Mucosa of gallbladder (tissue), 1 donor: ENCODE measurements at regions not wholly inside any gene's neighbourhood (a gene's known extent, or its start where the extent isn't known, plus 50 kb on each side); places are given as distances from the start of the nearest gene placed in this dataset.
"Not testable (repeated sequence)": the region's sequence is repeated elsewhere in the genome, so short reads cannot be mapped to it uniquely, and the experiment has no call there.

Experiments
- DNase-seq: peaks from one replicate; pipeline ENCODE4 v3.0.0-alpha.2; 2020; ENCODE audit warnings: low spot score
- donor health status: DM: no; HTN: no; CAD: no.

DNA sequence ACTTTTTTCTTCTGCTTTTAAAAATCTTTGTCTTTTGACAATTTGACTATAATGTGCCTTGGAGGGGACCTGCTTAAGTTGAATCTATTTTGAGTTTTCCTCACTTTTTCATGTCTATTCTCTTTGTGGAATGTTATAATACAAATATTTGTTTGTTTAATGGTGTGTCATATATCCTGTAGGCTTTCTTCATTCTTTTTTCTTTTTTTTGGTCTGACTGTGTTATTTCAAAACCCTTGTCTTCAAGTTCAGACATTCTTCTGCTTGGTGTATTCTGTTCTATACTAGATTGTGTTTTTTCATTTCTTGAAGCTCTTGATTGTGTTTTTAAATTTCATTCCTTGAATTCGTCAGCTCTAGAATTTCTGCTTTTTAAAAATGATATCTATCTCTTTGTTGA is 228.2 kb downstream of the STK31 start:
- DNase-seq, result no peak

- DNase-seq, result no peak
Measured at GRCh38 chr7:23938937-23939552, 229.0 kb downstream of the STK31 start.

DNA sequence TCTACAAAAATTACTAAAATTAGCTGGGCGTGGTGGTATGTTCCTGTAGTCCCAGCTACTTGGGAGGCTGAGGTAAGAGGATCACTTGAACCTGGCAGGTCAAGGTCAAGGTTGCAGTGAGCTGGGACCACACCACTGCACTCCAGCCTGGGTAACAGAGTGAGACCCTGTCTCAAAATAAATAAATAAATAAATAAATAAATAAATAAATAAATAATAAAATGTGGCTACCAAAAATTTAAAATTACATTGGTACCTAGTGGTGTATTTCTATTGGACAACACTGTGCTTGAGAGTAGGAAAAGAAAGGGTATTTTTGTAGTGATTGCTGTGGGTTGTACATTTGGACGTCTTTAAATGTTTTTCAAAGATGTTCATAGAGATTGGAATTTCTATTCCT is 229.7 kb downstream of the STK31 start:
- not testable (repeated sequence) for DNase-seq

GRCh38 chr7:23941551-23941950 is 231.5 kb downstream of the STK31 start:
- DNase-seq, result no peak

GRCh38 chr7:23942032-23942431 is 232.0 kb downstream of the STK31 start:
- DNase-seq, result no peak

GRCh38 chr7:23944131-23944530 is 234.1 kb downstream of the STK31 start:
- no peak for DNase-seq

- DNase-seq, result no peak
Measured at GRCh38 chr7:23945472-23945871, 235.5 kb downstream of the STK31 start.

- no peak for DNase-seq
Measured at GRCh38 chr7:23955145-23955544, 245.1 kb downstream of the STK31 start.

DNA sequence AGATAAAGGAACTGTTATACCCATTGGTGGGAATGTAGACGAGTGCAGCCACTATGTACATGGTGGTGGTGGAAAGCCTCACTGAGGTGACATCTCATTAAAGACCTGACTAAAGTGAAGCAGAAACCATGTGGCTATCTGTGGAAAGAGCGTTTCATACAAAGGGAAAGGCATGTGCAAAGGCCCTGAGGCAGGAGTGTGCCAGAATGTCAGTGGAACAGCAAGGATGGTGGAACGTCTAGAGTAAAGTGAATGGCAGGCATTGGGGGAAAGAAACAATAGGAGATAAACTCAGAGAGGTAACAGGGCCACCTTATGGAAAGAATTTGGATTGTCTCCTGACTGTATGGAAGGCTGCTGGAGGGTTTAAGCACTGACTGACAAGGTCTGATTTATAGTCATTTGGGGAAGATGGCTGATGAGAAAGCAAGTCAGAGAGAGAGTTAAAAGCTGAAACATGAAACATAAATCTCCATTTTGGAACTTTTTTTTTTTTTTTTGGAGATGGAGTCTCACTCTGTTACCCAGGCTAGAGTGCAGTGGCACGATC is 245.7 kb downstream of the STK31 start:
- DNase-seq, result no peak

GRCh38 chr7:23956772-23957576 is 247.0 kb downstream of the STK31 start:
- no peak for DNase-seq

DNA sequence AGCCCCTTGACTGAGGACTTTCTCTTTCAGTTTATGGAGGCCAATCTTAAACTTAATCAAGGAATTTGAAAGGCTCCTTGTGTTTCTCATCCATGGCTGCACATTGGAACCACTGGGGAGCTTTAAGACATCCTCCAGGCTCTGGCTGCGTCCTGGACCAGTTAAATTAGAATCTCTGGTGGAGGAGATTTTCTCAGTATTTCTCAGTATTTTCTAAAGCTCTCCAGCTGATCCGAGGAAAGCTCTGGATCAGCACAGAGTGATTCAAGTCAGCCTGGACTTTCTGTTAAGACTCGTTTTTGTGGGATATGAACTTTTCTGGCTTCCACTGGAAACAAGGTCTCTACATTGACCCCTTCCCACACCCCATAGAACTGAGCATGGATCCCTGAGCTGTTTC is 249.8 kb downstream of the STK31 start:
- no peak for DNase-seq

- DNase-seq, result no peak
Measured at GRCh38 chr7:23960361-23960760, 250.3 kb downstream of the STK31 start.

DNA sequence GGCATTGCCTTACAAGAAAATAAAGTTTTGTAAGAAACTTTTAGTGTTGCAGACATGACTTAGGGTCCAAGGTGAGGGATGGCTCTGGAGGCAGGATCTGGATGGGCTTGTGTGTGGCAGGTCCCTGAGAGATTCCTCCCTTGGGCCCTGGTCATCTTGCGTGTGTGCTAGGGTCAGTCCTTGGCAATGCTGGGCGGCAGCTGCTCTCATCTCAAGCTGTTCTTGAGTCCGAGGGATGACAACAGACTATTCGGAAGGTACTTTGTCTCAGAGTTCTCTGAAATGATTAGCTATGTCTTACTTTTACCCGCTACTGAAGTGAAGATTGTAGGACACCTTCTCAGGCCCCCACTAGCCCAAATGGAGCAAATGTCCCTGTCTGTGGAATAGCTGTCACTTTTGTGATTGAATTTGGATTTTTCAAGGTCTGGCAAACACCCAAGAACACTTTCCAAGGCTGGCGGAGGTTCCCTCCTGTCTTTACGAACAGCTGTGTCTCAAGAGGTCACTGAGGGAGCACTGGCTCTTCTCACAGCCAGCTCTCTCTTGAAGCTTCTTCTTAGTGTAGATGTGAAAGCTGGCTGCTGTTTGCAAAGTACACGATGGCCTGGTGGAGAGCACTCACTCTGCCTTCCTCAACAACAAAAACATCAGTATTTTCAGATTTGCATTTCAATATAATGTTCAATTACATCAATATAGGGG is 253.6 kb downstream of the STK31 start:
- DNase-seq, result no peak

GRCh38 chr7:23964715-23965114 is 254.7 kb downstream of the STK31 start:
- DNase-seq, result no peak

GRCh38 chr7:23965296-23965695 is 255.3 kb downstream of the STK31 start:
- no peak for DNase-seq

- DNase-seq, result no peak
Measured at GRCh38 chr7:23966941-23967340, 256.9 kb downstream of the STK31 start.

DNA sequence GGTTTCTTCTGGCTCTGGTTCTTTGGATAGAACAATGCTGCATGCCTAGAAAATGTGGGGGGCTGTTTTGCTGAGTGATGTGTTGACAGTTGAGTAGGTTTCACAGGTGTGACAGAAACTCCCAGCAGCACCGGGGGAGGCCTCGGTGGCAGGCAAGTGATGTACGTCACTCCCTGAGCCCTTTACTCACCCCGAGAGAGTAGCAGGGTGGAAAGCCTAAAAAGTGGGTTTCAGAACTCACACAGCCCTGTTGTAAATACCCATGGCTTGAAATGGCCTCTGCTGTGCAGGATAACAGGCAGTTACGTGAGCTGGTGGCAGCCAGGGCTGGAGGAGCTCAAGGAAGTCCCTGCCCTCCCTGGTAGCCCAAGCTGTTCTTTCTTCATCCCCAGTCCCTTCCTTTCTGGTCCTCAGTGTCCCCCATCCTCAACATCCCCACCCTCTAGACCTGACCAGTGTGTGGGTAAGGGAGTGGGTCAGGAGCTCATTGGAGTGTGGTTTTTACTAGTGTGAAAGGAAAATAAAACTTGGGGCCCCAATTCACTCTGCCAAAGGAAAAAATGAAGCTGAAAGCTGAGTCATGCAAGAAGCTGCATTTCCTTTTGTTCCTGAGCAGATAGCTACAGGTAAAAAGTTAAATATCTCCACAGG is 258.1 kb downstream of the STK31 start:
- DNase-seq, result no peak

- DNase-seq, result no peak
Measured at GRCh38 chr7:23968791-23969190, 258.8 kb downstream of the STK31 start.

GRCh38 chr7:23969443-23969842 is 259.4 kb downstream of the STK31 start:
- DNase-seq, result no peak

DNA sequence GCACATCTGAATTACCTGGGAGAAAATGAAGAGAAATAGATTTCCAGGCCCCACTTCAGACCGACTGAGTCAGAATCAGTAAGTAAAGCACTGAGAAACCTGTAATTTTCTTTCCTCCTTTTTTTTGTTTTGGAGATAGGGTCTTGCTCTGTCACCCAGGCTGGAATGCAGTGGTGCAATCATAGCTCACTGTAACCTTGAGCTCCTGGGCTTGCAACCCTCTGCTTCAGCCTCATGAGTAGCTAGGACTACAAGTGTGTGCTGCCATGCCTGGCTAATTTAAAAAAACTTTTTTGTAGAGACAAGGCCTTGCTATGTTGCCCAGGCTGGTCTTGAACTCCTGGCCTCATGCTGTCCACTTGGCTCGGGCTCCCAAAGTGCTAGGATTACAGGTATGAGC is 260.2 kb downstream of the STK31 start:
- no peak for DNase-seq

DNA sequence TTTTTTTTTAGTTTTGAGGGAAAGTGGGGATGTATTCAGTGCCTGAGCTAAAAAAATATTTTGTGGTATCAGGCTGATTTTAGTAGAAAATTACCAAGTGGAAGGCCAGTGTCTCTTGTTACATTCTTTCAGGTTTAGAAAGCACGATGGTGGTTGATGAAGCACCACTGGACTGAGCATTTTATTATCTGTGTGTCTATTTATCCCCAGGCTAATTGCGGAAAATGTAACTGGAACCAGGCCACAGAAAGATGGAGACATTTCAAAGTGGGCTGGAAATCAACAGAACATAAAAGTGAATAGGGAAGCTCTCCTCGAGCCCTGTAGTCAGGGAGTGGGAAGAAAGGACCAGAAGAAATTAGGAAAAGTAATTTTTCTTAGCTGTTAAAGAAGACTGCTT is 261.0 kb downstream of the STK31 start:
- DNase-seq, result no peak

- DNase-seq, result no peak
Measured at GRCh38 chr7:23972057-23972456, 262.0 kb downstream of the STK31 start.
